ENCODE measurements at regions not wholly inside any gene's neighbourhood (a gene's known extent, or its start where the extent isn't known, plus 50 kb on each side); places are given as distances from the start of the nearest gene placed in this dataset.

- no peak overlapping the region for H3K9ac ChIP-seq
- Mint-ChIP-seq H3K4me1 (no peaks in the 10 kb centered on the region), H3K27ac (no peak overlapping the region), H3K4me3 (no peak overlapping the region), H3K36me3 (peaks cover 2% of the 10 kb centered on the region), H3K27me3 (ENCODE audit: insufficient read depth, low read depth) (peaks cover 16% of the 10 kb centered on the region), H3K9me3 (peaks cover 2% of the 10 kb centered on the region)
- H3K27me3 ChIP-seq = peaks cover 53% of the 10 kb centered on the region
- TF ChIP-seq EZH2phosphoT487 (IDR thresholded peaks at IDR 0.05) = no peak
- TF ChIP-seq CTCF (IDR thresholded peaks at IDR 0.05) = no peak
- TF ChIP-seq EZH2 (IDR thresholded peaks at IDR 0.05) = no peak
- H3K4me1 ChIP-seq = no peaks in the 10 kb centered on the region
- no peak overlapping the region for H3K27ac ChIP-seq
- H3K36me3 ChIP-seq = no peaks in the 10 kb centered on the region
- no peak for DNase-seq (ENCODE audit: low spot score)
- no peak overlapping the region for H3K4me3 ChIP-seq
- H4K20me1 ChIP-seq (ENCODE audit: low read depth) = no peaks in the 10 kb centered on the region
- H3K9me3 ChIP-seq (ENCODE audit: low read depth) = no peaks in the 10 kb centered on the region
- H3F3A ChIP-seq (ENCODE audit: low read depth) = no peaks in the 10 kb centered on the region
- H2AFZ ChIP-seq (replicated peaks) = no peak overlapping the region
- H3K79me2 ChIP-seq (ENCODE audit: low read depth) = no peaks in the 10 kb centered on the region
- no peak overlapping the region for H3K4me2 ChIP-seq
Measured at GRCh38 chr14:89029961-89030694, 205.7 kb downstream of the TTC8 start.

GRCh38 chr14:89030921-89031320 lies 206.5 kb downstream of the TTC8 start:
- Histone ChIP-seq H3K4me3 (no peak overlapping the region), H3K4me1 (no peaks in the 10 kb centered on the region), H3K9ac (no peak overlapping the region), H3K9me3 (ENCODE audit: low read depth) (no peaks in the 10 kb centered on the region), H3F3A (ENCODE audit: low read depth) (no peaks in the 10 kb centered on the region), H3K4me2 (no peak overlapping the region), H4K20me1 (ENCODE audit: low read depth) (no peaks in the 10 kb centered on the region), H3K36me3 (no peaks in the 10 kb centered on the region), H3K27ac (no peak overlapping the region), H3K79me2 (ENCODE audit: low read depth) (no peaks in the 10 kb centered on the region), H3K27me3 (peaks cover 45% of the 10 kb centered on the region), H2AFZ (replicated peaks) (no peak overlapping the region)
- peaks cover 13% of the 10 kb centered on the region for H3K27me3 Mint-ChIP-seq (ENCODE audit: insufficient read depth, low read depth)
- H3K27ac Mint-ChIP-seq = no peak overlapping the region
- TF ChIP-seq EZH2 (IDR thresholded peaks at IDR 0.05) (no peak), CTCF (IDR thresholded peaks at IDR 0.05) (no peak), EZH2phosphoT487 (IDR thresholded peaks at IDR 0.05) (no peak)
- no peak for DNase-seq (ENCODE audit: low spot score)
- no peaks in the 10 kb centered on the region for H3K4me1 Mint-ChIP-seq
- H3K4me3 Mint-ChIP-seq = no peak overlapping the region
- H3K36me3 Mint-ChIP-seq = peaks cover 2% of the 10 kb centered on the region
- H3K9me3 Mint-ChIP-seq = peaks cover 2% of the 10 kb centered on the region

GRCh38 chr14:89032086-89032649 lies 207.7 kb downstream of the TTC8 start:
- H3K9me3 Mint-ChIP-seq = peaks cover 3% of the 10 kb centered on the region
- DNase-seq (ENCODE audit: low spot score) = no peak
- Histone ChIP-seq H3K27me3 (peaks cover 33% of the 10 kb centered on the region), H3K9ac (no peak overlapping the region), H3K9me3 (ENCODE audit: low read depth) (no peaks in the 10 kb centered on the region), H3K79me2 (ENCODE audit: low read depth) (no peaks in the 10 kb centered on the region), H2AFZ (replicated peaks) (no peak overlapping the region), H3K36me3 (no peaks in the 10 kb centered on the region), H3F3A (ENCODE audit: low read depth) (no peaks in the 10 kb centered on the region), H3K4me3 (no peak overlapping the region), H3K27ac (no peak overlapping the region), H4K20me1 (ENCODE audit: low read depth) (no peaks in the 10 kb centered on the region), H3K4me1 (no peaks in the 10 kb centered on the region), H3K4me2 (no peak overlapping the region)
- peaks cover 2% of the 10 kb centered on the region for H3K36me3 Mint-ChIP-seq
- no peak overlapping the region for H3K4me3 Mint-ChIP-seq
- peaks cover 18% of the 10 kb centered on the region for H3K27me3 Mint-ChIP-seq (ENCODE audit: insufficient read depth, low read depth)
- H3K4me1 Mint-ChIP-seq = no peaks in the 10 kb centered on the region
- H3K27ac Mint-ChIP-seq = no peak overlapping the region
- no peak for TF ChIP-seq EZH2 (IDR thresholded peaks at IDR 0.05)
- no peak for TF ChIP-seq CTCF (IDR thresholded peaks at IDR 0.05)
- no peak for TF ChIP-seq EZH2phosphoT487 (IDR thresholded peaks at IDR 0.05)

All from neural progenitor cell (in vitro differentiated cells).